Endodermal cell (in vitro differentiated cells): ENCODE measurements at regions not wholly inside any gene's neighbourhood (a gene's known extent, or its start where the extent isn't known, plus 50 kb on each side); places are given as distances from the start of the nearest gene placed in this dataset.

Experiments used
- DNase-seq: peaks from one replicate; pipeline ENCODE4 v3.0.0-alpha.2; 2017
- H3K27ac ChIP-seq: 2 replicates; pipeline ENCODE4 v1.5.1; 2013; ENCODE audit warnings: mild to moderate bottlenecking, low read depth, low read length, moderate library complexity
- H3K27me3 ChIP-seq: 2 replicates; pipeline ENCODE4 v1.6.1; 2013; ENCODE audit warnings: mild to moderate bottlenecking, low read length, moderate library complexity; ENCODE audit not compliant: insufficient read depth, control insufficient read depth, poor library complexity, severe bottlenecking
- H3K36me3 ChIP-seq: 2 replicates; pipeline ENCODE4 v1.7.0; 2013; ENCODE audit warnings: mild to moderate bottlenecking, low read length, moderate library complexity; ENCODE audit not compliant: control insufficient read depth, insufficient read depth
- H3K4me1 ChIP-seq: one replicate; pipeline ENCODE4 v1.7.0; 2013; ENCODE audit warnings: low read length; ENCODE audit not compliant: control insufficient read depth, insufficient read depth
- H3K4me3 ChIP-seq: 2 replicates; pipeline ENCODE4 v1.5.1; 2013; ENCODE audit warnings: mild to moderate bottlenecking, low read length, moderate library complexity
- H3K9ac ChIP-seq: 2 replicates; pipeline ENCODE4 v1.6.1; 2013; ENCODE audit warnings: mild to moderate bottlenecking, low read length, moderate library complexity; ENCODE audit not compliant: poor library complexity, severe bottlenecking; ENCODE audit errors: extremely low read depth
- H3K9me3 ChIP-seq: 2 replicates; pipeline ENCODE4 v1.6.1; 2013; ENCODE audit warnings: mild to moderate bottlenecking, low read length, moderate library complexity; ENCODE audit not compliant: control insufficient read depth
- H3K27ac Mint-ChIP-seq: 2 replicates; pipeline ENCODE4 v1.8.0; 2020; ENCODE audit warnings: mixed read lengths
- H3K27me3 Mint-ChIP-seq: 2 replicates; pipeline ENCODE4 v1.8.0; 2021; ENCODE audit warnings: mild to moderate bottlenecking, mixed read lengths; ENCODE audit not compliant: insufficient read depth
- H3K36me3 Mint-ChIP-seq: 2 replicates; pipeline ENCODE4 v1.8.0; 2020; ENCODE audit warnings: low read depth, mixed read lengths
- H3K4me1 Mint-ChIP-seq: 2 replicates; pipeline ENCODE4 v1.8.0; 2020; ENCODE audit warnings: mixed read lengths
- H3K4me3 Mint-ChIP-seq: 2 replicates; pipeline ENCODE4 v1.8.0; 2020; ENCODE audit warnings: mild to moderate bottlenecking, moderate library complexity, mixed read lengths
- H3K9me3 Mint-ChIP-seq: 2 replicates; pipeline ENCODE4 v1.8.0; 2020; ENCODE audit warnings: mild to moderate bottlenecking, mixed read lengths
- WGBS, 2 experiments: methylation state at CpG; one replicate each; pipeline versions ENCODE4 v1.1.5 to v1.1.7; 2013; ENCODE audit warnings: missing lambda C conversion rate in 2 of 2, mixed read lengths in 1 of 2; ENCODE audit not compliant: insufficient coverage in 1 of 2, insufficient read length in 1 of 2; 5-methylcytosine and 5-hydroxymethylcytosine counted together
- TF ChIP-seq, protein P1 (sequence below): fragments of 200-600 bp; sonication (generic); conservative IDR thresholded peaks from 2 replicates; pipeline ENCODE4 v1.5.0; 2021; ENCODE audit warnings: antibody characterized with exemption, mild to moderate bottlenecking

DNA sequence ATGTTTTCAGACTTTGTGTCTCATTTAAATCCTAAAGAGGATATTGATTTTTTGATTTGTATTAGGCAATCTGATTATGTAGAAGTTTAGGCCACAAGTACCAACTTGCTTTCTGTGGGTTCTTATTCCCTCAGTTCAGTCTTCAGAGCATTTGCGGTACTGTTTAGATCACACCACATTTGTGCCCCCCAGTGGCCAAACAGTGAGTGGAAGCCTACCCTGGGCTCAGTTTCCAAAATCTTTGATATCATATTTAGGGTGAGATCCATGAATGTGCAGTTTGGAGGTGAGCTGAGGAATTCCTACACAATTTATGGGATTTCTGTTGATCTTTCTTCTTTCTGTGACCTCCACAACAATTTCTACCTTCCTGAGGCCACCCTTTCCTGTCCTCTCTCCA, 92.3 kb upstream of the FUT9 start:
- H3K9me3 Mint-ChIP-seq: no peaks in the 10 kb centered on the region
- TF ChIP-seq, protein P1, sequence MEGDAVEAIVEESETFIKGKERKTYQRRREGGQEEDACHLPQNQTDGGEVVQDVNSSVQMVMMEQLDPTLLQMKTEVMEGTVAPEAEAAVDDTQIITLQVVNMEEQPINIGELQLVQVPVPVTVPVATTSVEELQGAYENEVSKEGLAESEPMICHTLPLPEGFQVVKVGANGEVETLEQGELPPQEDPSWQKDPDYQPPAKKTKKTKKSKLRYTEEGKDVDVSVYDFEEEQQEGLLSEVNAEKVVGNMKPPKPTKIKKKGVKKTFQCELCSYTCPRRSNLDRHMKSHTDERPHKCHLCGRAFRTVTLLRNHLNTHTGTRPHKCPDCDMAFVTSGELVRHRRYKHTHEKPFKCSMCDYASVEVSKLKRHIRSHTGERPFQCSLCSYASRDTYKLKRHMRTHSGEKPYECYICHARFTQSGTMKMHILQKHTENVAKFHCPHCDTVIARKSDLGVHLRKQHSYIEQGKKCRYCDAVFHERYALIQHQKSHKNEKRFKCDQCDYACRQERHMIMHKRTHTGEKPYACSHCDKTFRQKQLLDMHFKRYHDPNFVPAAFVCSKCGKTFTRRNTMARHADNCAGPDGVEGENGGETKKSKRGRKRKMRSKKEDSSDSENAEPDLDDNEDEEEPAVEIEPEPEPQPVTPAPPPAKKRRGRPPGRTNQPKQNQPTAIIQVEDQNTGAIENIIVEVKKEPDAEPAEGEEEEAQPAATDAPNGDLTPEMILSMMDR: peak; percentile 86
- no peaks in the 10 kb centered on the region for H3K9me3 ChIP-seq
- no peak overlapping the region for H3K27ac ChIP-seq
- no peaks in the 10 kb centered on the region for H3K4me1 ChIP-seq
- peak; percentile 75 for DNase-seq
- 82 to 100% methylated on average over 1 of the region's 1 CpG for WGBS, 2 experiments
- no peaks in the 10 kb centered on the region for H3K27me3 Mint-ChIP-seq
- H3K36me3 ChIP-seq: no peaks in the 10 kb centered on the region
- no peak overlapping the region for H3K4me3 Mint-ChIP-seq
- H3K4me1 Mint-ChIP-seq: no peaks in the 10 kb centered on the region
- H3K9ac ChIP-seq: no peak overlapping the region
- H3K27me3 ChIP-seq: no peaks in the 10 kb centered on the region
- no peak overlapping the region for H3K4me3 ChIP-seq
- no peaks in the 10 kb centered on the region for H3K36me3 Mint-ChIP-seq
- H3K27ac Mint-ChIP-seq: no peak overlapping the region

DNA sequence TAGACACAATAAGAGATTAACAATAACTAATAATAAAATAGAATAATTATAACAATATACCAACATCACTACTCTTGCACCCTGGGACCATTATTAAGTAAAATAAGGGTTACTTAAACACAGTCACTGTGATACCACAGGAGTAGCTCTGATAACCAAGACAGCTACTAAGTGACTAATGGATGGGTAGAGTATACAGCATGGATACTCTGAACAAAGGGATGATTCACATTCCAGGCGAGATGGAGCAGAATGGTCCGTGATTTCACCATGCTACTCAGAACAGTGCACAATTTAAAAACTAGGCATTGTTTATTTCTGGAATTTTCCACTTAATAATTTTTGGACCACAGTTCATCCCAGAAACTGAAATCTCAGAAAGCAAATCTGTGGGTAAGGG, 80.0 kb upstream of the FUT9 start:
- Mint-ChIP-seq H3K4me3 (no peak overlapping the region), H3K36me3 (no peaks in the 10 kb centered on the region), H3K4me1 (no peaks in the 10 kb centered on the region), H3K27ac (no peak overlapping the region), H3K27me3 (no peaks in the 10 kb centered on the region), H3K9me3 (no peaks in the 10 kb centered on the region)
- DNase-seq: no peak
- H3K4me1 ChIP-seq: no peaks in the 10 kb centered on the region
- H3K9ac ChIP-seq: no peak overlapping the region
- TF ChIP-seq, protein P1: no peak
- H3K9me3 ChIP-seq: no peaks in the 10 kb centered on the region
- H3K36me3 ChIP-seq: no peaks in the 10 kb centered on the region
- H3K4me3 ChIP-seq: no peak overlapping the region
- WGBS, 2 experiments: 85% methylated on average over 2 of the region's 2 CpGs
- H3K27me3 ChIP-seq: no peaks in the 10 kb centered on the region
- no peak overlapping the region for H3K27ac ChIP-seq

DNA sequence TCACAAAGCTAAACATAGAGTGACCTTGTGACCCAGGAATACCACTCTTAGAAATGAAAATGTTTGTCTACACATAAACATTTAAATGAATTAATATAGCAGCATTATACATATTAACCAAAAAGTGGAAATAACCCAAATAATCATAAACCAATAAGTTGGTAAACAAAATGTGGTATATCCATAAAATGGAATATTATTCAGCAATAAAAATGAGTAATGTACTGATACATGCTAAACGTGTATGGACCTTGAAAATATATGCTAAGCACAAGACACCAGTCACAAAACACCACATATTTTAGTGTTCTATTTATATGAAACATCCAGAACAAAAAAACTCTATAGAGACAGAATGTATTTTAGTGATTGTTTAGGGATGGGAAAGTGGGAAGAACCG, 68.9 kb upstream of the FUT9 start:
- Mint-ChIP-seq H3K4me1 (no peaks in the 10 kb centered on the region), H3K27me3 (no peaks in the 10 kb centered on the region), H3K4me3 (no peak overlapping the region), H3K36me3 (no peaks in the 10 kb centered on the region), H3K9me3 (no peaks in the 10 kb centered on the region), H3K27ac (no peak overlapping the region)
- no peak overlapping the region for H3K27ac ChIP-seq
- no peaks in the 10 kb centered on the region for H3K4me1 ChIP-seq
- H3K4me3 ChIP-seq: no peak overlapping the region
- no peaks in the 10 kb centered on the region for H3K27me3 ChIP-seq
- TF ChIP-seq, protein P1: no peak
- no peak for DNase-seq
- H3K9ac ChIP-seq: no peak overlapping the region
- H3K36me3 ChIP-seq: no peaks in the 10 kb centered on the region
- H3K9me3 ChIP-seq: peaks cover 6% of the 10 kb centered on the region
- 100% methylated on average over 1 of the region's 2 CpGs; no CpG with 5 or more reads in 1 of the 2 experiments for WGBS, 2 experiments
